GM23338 (cell line): ENCODE measurements at regions not wholly inside any gene's neighbourhood (a gene's known extent, or its start where the extent isn't known, plus 50 kb on each side); places are given as distances from the start of the nearest gene placed in this dataset.

Experiments
- ATAC-seq: fragments of 200-7000 bp; cut with Tn5 transposase; 3 replicates; pipeline ENCODE4 v1.9.1; 2020
- DNase-seq: peaks from one replicate; pipeline ENCODE4 v3.0.0-alpha.2; 2015; ENCODE audit warnings: low spot score
- H2AFZ ChIP-seq: fragments of 200-600 bp; sonication (generic); 2 replicates; pipeline ENCODE4 v1.8.0; 2016; ENCODE audit warnings: antibody characterized with exemption, mild to moderate bottlenecking, moderate library complexity
- H3F3A ChIP-seq: fragments of 200-600 bp; sonication (generic); replicated peaks from 2 replicates; pipeline ENCODE4 v1.8.0; 2017; ENCODE audit warnings: antibody characterized with exemption, mixed run types, low read depth
- H3K27ac ChIP-seq: fragments of 200-600 bp; sonication (generic); 2 replicates; pipeline ENCODE4 v1.6.1; 2016; ENCODE audit warnings: low read depth
- H3K27me3 ChIP-seq: fragments of 200-600 bp; sonication (generic); 2 replicates; pipeline ENCODE4 v1.8.0; 2016; ENCODE audit warnings: mild to moderate bottlenecking, mixed run types, moderate library complexity; ENCODE audit not compliant: insufficient read depth
- H3K36me3 ChIP-seq: fragments of 200-600 bp; sonication (generic); 2 replicates; pipeline ENCODE4 v1.8.0; 2016; ENCODE audit warnings: mild to moderate bottlenecking; ENCODE audit not compliant: insufficient read depth
- H3K4me1 ChIP-seq: fragments of 200-600 bp; sonication (generic); 2 replicates; pipeline ENCODE4 v1.8.0; 2016; ENCODE audit warnings: mild to moderate bottlenecking, moderate library complexity; ENCODE audit not compliant: insufficient read depth
- H3K4me2 ChIP-seq: fragments of 200-600 bp; sonication (generic); 2 replicates; pipeline ENCODE4 v1.7.1; 2017; ENCODE audit warnings: mixed run types
- H3K4me3 ChIP-seq: fragments of 200-600 bp; sonication (generic); 2 replicates; pipeline ENCODE4 v1.6.1; 2016; ENCODE audit warnings: mixed run types
- H3K79me2 ChIP-seq: fragments of 200-600 bp; sonication (generic); replicated peaks from 2 replicates; pipeline ENCODE4 v1.8.0; 2017; ENCODE audit warnings: mild to moderate bottlenecking; ENCODE audit not compliant: insufficient read depth
- H3K9me2 ChIP-seq: fragments of 200-600 bp; sonication (generic); 2 replicates; pipeline ENCODE4 v1.8.0; 2017; ENCODE audit not compliant: insufficient read depth
- H4K20me1 ChIP-seq: fragments of 200-600 bp; sonication (generic); replicated peaks from 2 replicates; pipeline ENCODE4 v1.8.0; 2017; ENCODE audit warnings: mild to moderate bottlenecking; ENCODE audit not compliant: insufficient read depth
- H3K27ac Mint-ChIP-seq: 2 replicates; pipeline ENCODE4 v1.8.0; 2020; ENCODE audit warnings: inconsistent platforms, mild to moderate bottlenecking, moderate library complexity, mixed read lengths
- H3K27me3 Mint-ChIP-seq: 3 replicates; pipeline ENCODE4 v1.8.0; 2022; ENCODE audit warnings: low read depth, mild to moderate bottlenecking, moderate library complexity, mixed read lengths, inconsistent platforms; ENCODE audit not compliant: insufficient read depth, poor library complexity
- H3K36me3 Mint-ChIP-seq: 3 replicates; pipeline ENCODE4 v1.8.0; 2021; ENCODE audit warnings: low read depth, mild to moderate bottlenecking, inconsistent platforms, moderate library complexity, mixed read lengths
- H3K4me1 Mint-ChIP-seq: 3 replicates; pipeline ENCODE4 v1.8.0; 2020; ENCODE audit warnings: mild to moderate bottlenecking, inconsistent platforms, mixed read lengths
- H3K4me3 Mint-ChIP-seq: 3 replicates; pipeline ENCODE4 v1.8.0; 2021; ENCODE audit warnings: moderate library complexity, mild to moderate bottlenecking, inconsistent platforms, mixed read lengths
- H3K9me3 Mint-ChIP-seq: 3 replicates; pipeline ENCODE4 v1.8.0; 2020; ENCODE audit warnings: moderate library complexity, mild to moderate bottlenecking, inconsistent platforms, mixed read lengths
- EZH2 ChIP-seq: fragments of 200-600 bp; sonication (generic); IDR thresholded peaks from one replicate; pipeline ENCODE4 v1.8.0; 2017; ENCODE audit warnings: antibody characterized with exemption, mild to moderate bottlenecking, low read depth; ENCODE audit not compliant: unreplicated experiment
- EZH2phosphoT487 ChIP-seq: fragments of 200-600 bp; sonication (generic); IDR thresholded peaks from one replicate; pipeline ENCODE4 v1.8.1; 2018; ENCODE audit warnings: antibody characterized with exemption; ENCODE audit not compliant: unreplicated experiment
- JUNB ChIP-seq: IDR thresholded peaks from one replicate; pipeline ENCODE4 v1.6.1; 2016; ENCODE audit warnings: antibody characterized with exemption; ENCODE audit not compliant: unreplicated experiment
- ZNF114 ChIP-seq: fragments of 250-450 bp; sonication (Bioruptor Pico); IDR thresholded peaks from 2 replicates; pipeline ENCODE4 v1.5.0; 2020; ENCODE audit warnings: mild to moderate bottlenecking, moderate library complexity
- ZNF331 ChIP-seq: fragments of 250-450 bp; sonication (Bioruptor Pico); IDR thresholded peaks from 2 replicates; pipeline ENCODE4 v1.5.0; 2020; ENCODE audit warnings: low read depth, mild to moderate bottlenecking, moderate library complexity
- TF ChIP-seq, protein P1 (sequence below): fragments of 250-450 bp; sonication (Bioruptor Pico); IDR thresholded peaks from 2 replicates; pipeline ENCODE4 v1.5.0; 2020; ENCODE audit warnings: mild to moderate bottlenecking, moderate library complexity
- TF ChIP-seq, protein P2 (sequence below), 2 experiments: fragments of 200-600 bp in 1 of 2; sonication (generic) in 1 of 2; conservative IDR thresholded peaks; 2 replicates each; pipeline versions ENCODE4 v1.5.1 to v1.6.1; 2016 to 2017; ENCODE audit warnings: antibody characterized with exemption in 2 of 2, low read depth in 2 of 2, mild to moderate bottlenecking in 2 of 2, moderate library complexity in 1 of 2
- TF ChIP-seq, protein P3 (sequence below): IDR thresholded peaks from 2 replicates; pipeline ENCODE4 v1.6.1; 2016; ENCODE audit warnings: antibody characterized with exemption

DNA sequence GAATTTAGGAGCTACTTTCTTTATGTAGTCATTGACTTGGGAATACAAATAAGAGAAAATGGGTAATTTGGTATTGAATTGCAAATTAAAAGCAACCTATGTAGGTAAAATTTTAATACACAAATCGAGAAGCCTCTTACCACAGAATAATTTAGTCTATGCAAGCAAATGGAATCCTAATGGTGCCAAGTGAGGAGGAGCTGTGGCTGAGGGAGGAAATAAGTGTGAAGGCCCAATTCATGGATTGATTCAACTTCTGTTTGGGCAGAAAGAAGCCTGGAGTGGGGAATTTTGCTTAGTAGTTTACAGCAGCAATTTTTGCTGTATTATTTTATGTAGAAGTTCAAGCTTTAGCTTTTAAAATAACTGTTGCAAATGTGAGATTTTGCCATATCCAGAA is 291.9 kb downstream of the OXSM start (continued):
- TF ChIP-seq, protein P1, sequence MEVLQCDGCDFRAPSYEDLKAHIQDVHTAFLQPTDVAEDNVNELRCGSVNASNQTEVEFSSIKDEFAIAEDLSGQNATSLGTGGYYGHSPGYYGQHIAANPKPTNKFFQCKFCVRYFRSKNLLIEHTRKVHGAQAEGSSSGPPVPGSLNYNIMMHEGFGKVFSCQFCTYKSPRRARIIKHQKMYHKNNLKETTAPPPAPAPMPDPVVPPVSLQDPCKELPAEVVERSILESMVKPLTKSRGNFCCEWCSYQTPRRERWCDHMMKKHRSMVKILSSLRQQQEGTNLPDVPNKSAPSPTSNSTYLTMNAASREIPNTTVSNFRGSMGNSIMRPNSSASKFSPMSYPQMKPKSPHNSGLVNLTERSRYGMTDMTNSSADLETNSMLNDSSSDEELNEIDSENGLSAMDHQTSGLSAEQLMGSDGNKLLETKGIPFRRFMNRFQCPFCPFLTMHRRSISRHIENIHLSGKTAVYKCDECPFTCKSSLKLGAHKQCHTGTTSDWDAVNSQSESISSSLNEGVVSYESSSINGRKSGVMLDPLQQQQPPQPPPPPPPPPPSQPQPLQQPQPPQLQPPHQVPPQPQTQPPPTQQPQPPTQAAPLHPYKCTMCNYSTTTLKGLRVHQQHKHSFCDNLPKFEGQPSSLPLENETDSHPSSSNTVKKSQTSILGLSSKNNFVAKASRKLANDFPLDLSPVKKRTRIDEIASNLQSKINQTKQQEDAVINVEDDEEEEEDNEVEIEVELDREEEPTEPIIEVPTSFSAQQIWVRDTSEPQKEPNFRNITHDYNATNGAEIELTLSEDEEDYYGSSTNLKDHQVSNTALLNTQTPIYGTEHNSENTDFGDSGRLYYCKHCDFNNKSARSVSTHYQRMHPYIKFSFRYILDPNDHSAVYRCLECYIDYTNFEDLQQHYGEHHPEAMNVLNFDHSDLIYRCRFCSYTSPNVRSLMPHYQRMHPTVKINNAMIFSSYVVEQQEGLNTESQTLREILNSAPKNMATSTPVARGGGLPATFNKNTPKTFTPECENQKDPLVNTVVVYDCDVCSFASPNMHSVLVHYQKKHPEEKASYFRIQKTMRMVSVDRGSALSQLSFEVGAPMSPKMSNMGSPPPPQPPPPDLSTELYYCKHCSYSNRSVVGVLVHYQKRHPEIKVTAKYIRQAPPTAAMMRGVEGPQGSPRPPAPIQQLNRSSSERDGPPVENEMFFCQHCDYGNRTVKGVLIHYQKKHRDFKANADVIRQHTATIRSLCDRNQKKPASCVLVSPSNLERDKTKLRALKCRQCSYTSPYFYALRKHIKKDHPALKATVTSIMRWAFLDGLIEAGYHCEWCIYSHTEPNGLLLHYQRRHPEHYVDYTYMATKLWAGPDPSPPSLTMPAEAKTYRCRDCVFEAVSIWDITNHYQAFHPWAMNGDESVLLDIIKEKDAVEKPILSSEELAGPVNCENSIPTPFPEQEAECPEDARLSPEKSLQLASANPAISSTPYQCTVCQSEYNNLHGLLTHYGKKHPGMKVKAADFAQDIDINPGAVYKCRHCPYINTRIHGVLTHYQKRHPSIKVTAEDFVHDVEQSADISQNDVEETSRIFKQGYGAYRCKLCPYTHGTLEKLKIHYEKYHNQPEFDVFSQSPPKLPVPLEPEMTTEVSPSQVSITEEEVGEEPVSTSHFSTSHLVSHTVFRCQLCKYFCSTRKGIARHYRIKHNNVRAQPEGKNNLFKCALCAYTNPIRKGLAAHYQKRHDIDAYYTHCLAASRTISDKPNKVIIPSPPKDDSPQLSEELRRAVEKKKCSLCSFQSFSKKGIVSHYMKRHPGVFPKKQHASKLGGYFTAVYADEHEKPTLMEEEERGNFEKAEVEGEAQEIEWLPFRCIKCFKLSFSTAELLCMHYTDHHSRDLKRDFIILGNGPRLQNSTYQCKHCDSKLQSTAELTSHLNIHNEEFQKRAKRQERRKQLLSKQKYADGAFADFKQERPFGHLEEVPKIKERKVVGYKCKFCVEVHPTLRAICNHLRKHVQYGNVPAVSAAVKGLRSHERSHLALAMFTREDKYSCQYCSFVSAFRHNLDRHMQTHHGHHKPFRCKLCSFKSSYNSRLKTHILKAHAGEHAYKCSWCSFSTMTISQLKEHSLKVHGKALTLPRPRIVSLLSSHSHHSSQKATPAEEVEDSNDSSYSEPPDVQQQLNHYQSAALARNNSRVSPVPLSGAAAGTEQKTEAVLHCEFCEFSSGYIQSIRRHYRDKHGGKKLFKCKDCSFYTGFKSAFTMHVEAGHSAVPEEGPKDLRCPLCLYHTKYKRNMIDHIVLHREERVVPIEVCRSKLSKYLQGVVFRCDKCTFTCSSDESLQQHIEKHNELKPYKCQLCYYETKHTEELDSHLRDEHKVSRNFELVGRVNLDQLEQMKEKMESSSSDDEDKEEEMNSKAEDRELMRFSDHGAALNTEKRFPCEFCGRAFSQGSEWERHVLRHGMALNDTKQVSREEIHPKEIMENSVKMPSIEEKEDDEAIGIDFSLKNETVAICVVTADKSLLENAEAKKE (CRISPR knock-in tag) = no peak
- TF ChIP-seq EZH2phosphoT487 = no peak
- TF ChIP-seq JUNB = no peak
- no peak for TF ChIP-seq EZH2
- TF ChIP-seq, protein P2, sequence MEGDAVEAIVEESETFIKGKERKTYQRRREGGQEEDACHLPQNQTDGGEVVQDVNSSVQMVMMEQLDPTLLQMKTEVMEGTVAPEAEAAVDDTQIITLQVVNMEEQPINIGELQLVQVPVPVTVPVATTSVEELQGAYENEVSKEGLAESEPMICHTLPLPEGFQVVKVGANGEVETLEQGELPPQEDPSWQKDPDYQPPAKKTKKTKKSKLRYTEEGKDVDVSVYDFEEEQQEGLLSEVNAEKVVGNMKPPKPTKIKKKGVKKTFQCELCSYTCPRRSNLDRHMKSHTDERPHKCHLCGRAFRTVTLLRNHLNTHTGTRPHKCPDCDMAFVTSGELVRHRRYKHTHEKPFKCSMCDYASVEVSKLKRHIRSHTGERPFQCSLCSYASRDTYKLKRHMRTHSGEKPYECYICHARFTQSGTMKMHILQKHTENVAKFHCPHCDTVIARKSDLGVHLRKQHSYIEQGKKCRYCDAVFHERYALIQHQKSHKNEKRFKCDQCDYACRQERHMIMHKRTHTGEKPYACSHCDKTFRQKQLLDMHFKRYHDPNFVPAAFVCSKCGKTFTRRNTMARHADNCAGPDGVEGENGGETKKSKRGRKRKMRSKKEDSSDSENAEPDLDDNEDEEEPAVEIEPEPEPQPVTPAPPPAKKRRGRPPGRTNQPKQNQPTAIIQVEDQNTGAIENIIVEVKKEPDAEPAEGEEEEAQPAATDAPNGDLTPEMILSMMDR (conservative IDR thresholded peaks at IDR 0.05; ENCODE audit: low read depth in 2 of 2) = no peak

DNA sequence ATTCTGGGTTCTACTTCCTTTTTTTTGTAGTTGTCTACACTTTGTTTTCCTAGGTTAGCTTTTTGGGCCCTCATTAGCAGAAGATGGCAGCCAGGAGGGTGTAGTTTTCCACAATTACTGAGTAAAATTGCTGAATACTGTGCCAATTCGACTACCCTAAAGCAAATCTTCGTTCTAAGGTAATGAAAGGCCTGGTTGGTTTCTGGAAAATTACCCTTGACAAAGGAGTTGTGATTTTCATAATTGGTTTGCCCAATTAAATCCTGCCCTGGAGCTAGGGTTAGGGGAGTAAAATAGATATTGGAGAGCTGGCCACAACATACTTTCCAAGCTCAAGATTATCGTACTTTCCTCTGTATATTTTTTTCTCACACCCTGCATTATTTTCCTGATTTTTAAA is 293.0 kb downstream of the OXSM start:
- Mint-ChIP-seq H3K36me3 (peaks cover 10% of the 10 kb centered on the region), H3K27me3 (no peaks in the 10 kb centered on the region), H3K9me3 (peaks cover 24% of the 10 kb centered on the region), H3K4me3 (no peak overlapping the region), H3K4me1 (no peaks in the 10 kb centered on the region), H3K27ac (no peak overlapping the region)
- no peak for DNase-seq
- TF ChIP-seq, protein P3, sequence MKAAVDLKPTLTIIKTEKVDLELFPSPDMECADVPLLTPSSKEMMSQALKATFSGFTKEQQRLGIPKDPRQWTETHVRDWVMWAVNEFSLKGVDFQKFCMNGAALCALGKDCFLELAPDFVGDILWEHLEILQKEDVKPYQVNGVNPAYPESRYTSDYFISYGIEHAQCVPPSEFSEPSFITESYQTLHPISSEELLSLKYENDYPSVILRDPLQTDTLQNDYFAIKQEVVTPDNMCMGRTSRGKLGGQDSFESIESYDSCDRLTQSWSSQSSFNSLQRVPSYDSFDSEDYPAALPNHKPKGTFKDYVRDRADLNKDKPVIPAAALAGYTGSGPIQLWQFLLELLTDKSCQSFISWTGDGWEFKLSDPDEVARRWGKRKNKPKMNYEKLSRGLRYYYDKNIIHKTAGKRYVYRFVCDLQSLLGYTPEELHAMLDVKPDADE = no peak
- TF ChIP-seq ZNF331 (CRISPR knock-in tag) (no peak), ZNF114 (CRISPR knock-in tag) (no peak)
- ATAC-seq = no peak
- no peaks in the 10 kb centered on the region for H3K9me2 ChIP-seq
- H4K20me1 ChIP-seq = no peaks in the 10 kb centered on the region
- H3K27me3 ChIP-seq = no peaks in the 10 kb centered on the region
- no peak overlapping the region for H3K27ac ChIP-seq
- no peak overlapping the region for H3K4me3 ChIP-seq
- no peaks in the 10 kb centered on the region for H3K79me2 ChIP-seq
- no peak overlapping the region for H3K4me2 ChIP-seq
- H3K36me3 ChIP-seq = peaks cover 3% of the 10 kb centered on the region; the same call in 1 of the 2 replicates
- no peaks in the 10 kb centered on the region for H3K4me1 ChIP-seq
- no peaks in the 10 kb centered on the region for H3F3A ChIP-seq
- no peak overlapping the region for H2AFZ ChIP-seq
